ENCODE measurements at regions not wholly inside any gene's neighbourhood (a gene's known extent, or its start where the extent isn't known, plus 50 kb on each side); places are given as distances from the start of the nearest gene placed in this dataset.

GRCh38 chr15:92247649-92248242 is 145.9 kb upstream of the ST8SIA2 start:
- TF ChIP-seq, protein P1, sequence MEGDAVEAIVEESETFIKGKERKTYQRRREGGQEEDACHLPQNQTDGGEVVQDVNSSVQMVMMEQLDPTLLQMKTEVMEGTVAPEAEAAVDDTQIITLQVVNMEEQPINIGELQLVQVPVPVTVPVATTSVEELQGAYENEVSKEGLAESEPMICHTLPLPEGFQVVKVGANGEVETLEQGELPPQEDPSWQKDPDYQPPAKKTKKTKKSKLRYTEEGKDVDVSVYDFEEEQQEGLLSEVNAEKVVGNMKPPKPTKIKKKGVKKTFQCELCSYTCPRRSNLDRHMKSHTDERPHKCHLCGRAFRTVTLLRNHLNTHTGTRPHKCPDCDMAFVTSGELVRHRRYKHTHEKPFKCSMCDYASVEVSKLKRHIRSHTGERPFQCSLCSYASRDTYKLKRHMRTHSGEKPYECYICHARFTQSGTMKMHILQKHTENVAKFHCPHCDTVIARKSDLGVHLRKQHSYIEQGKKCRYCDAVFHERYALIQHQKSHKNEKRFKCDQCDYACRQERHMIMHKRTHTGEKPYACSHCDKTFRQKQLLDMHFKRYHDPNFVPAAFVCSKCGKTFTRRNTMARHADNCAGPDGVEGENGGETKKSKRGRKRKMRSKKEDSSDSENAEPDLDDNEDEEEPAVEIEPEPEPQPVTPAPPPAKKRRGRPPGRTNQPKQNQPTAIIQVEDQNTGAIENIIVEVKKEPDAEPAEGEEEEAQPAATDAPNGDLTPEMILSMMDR (conservative IDR thresholded peaks at IDR 0.05; ENCODE audit: low read depth, low read length): no peak
- Histone ChIP-seq H3K79me2 (ENCODE audit: insufficient read depth, low read depth) (no peaks in the 10 kb centered on the region), H3K36me3 (ENCODE audit: insufficient read depth) (no peaks in the 10 kb centered on the region), H3K27ac (no peak overlapping the region), H3K4me2 (no peak overlapping the region), H3K27me3 (ENCODE audit: insufficient read depth, low read depth) (no peaks in the 10 kb centered on the region), H3K9ac (no peak overlapping the region), H2AFZ (ENCODE audit: low read depth) (no peak overlapping the region), H3K4me3 (IDR thresholded peaks at IDR 0.05; ENCODE audit: insufficient read depth, low read depth, low read length) (no peak overlapping the region), H4K20me1 (ENCODE audit: insufficient read depth) (no peaks in the 10 kb centered on the region), H3K4me1 (ENCODE audit: low read depth, poor library complexity, severe bottlenecking) (no peaks in the 10 kb centered on the region)

DNA sequence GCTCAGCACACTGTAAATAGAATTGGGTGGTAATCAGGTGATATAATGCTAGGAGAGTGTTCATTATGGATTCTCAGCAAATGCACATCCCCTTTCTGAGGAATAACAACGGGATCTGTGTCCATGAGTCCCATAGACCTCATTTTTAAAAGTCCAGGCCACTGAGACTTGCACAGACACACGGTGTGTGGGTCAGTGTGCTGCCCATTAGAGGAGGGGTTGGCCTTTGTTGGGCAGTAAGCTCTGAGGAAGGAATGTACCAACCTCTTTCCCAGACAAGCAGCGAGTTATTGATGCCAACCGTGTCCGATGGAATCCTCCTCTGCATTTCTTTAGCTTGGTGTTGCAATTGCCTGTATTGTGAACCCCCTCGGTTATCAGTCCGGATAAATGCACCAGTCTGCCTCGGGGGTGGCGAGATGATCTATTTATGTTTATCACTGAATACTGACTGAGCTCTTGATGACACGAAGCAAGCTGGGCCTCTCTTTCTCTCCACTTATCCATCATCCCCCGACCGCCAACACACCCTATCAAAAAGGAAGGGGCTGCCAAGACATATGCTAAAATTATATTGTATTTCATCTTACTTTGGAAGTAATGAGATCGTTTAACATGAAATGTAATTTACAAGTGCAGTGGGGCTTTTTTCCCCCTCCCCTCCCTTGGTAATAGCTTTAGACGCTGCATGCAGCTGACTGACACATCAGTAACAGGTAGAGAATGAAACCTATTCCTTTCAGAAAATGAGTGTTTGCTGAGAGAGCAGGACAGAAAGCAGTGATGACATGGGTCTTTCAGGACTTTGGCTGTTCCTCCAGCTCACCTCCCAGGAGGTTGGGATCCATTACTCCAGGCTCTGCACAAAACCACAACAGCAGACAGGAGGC is 126.6 kb upstream of the ST8SIA2 start:
- Histone ChIP-seq H3K27ac (no peak overlapping the region), H2AFZ (ENCODE audit: low read depth) (no peak overlapping the region), H3K4me2 (no peak overlapping the region), H3K79me2 (ENCODE audit: insufficient read depth, low read depth) (no peaks in the 10 kb centered on the region), H3K4me3 (IDR thresholded peaks at IDR 0.05; ENCODE audit: insufficient read depth, low read depth, low read length) (no peak overlapping the region), H3K4me1 (ENCODE audit: low read depth, poor library complexity, severe bottlenecking) (no peaks in the 10 kb centered on the region), H4K20me1 (ENCODE audit: insufficient read depth) (no peaks in the 10 kb centered on the region), H3K36me3 (ENCODE audit: insufficient read depth) (no peaks in the 10 kb centered on the region), H3K9ac (no peak overlapping the region), H3K27me3 (ENCODE audit: insufficient read depth, low read depth) (no peaks in the 10 kb centered on the region)
- TF ChIP-seq, protein P1 (conservative IDR thresholded peaks at IDR 0.05; ENCODE audit: low read depth, low read length): no peak

DNA sequence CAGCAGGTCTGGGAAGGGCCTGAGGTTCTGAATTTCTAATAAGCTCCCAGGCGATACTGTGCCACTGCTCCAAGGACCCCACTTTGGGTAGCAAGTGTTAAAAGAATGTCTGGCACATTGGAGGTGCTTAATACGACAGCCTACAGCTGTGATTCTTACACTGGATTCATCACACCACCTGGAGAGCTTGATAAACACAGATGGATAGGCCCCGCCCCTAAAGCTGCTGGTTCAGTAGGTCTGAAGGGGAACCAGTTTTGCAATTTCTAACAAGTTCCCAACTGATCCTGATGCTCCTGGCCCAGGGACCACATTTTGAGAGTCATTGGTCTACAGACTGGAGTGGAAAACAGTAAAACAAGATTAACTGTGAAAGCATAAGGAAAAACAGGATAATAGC is 124.8 kb upstream of the ST8SIA2 start:
- no peak overlapping the region for H3K4me2 ChIP-seq
- no peaks in the 10 kb centered on the region for H3K27me3 ChIP-seq (ENCODE audit: insufficient read depth, low read depth)
- no peak overlapping the region for H2AFZ ChIP-seq (ENCODE audit: low read depth)
- TF ChIP-seq, protein P1 (conservative IDR thresholded peaks at IDR 0.05; ENCODE audit: low read depth, low read length): no peak
- no peaks in the 10 kb centered on the region for H3K4me1 ChIP-seq (ENCODE audit: low read depth, poor library complexity, severe bottlenecking)
- H3K79me2 ChIP-seq (ENCODE audit: insufficient read depth, low read depth): no peaks in the 10 kb centered on the region
- H3K36me3 ChIP-seq (ENCODE audit: insufficient read depth): no peaks in the 10 kb centered on the region
- H3K4me3 ChIP-seq (IDR thresholded peaks at IDR 0.05; ENCODE audit: insufficient read depth, low read depth, low read length): no peak overlapping the region
- no peak overlapping the region for H3K9ac ChIP-seq
- no peaks in the 10 kb centered on the region for H4K20me1 ChIP-seq (ENCODE audit: insufficient read depth)
- no peak overlapping the region for H3K27ac ChIP-seq

DNA sequence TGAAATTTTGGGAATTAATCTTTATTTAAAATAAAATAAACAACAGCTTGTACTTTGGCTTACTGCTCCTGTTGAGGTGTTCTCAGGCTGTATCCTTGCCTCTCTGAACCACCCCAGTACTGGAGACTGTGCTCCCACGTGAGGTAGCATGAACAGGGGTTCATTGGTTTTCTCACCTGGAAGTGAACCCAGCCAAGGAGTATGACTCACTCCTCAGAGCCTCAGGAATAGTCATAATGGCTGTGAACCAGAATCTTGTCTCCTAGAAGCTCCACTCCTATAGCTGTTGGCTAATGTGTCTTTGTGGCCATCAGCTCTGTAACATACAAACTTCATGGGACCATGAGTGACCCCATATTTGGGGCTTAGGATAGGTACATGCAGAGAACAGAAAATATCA is 122.5 kb upstream of the ST8SIA2 start:
- Histone ChIP-seq H3K9ac (no peak overlapping the region), H3K79me2 (ENCODE audit: insufficient read depth, low read depth) (no peaks in the 10 kb centered on the region), H3K4me1 (ENCODE audit: low read depth, poor library complexity, severe bottlenecking) (no peaks in the 10 kb centered on the region), H3K4me3 (IDR thresholded peaks at IDR 0.05; ENCODE audit: insufficient read depth, low read depth, low read length) (no peak overlapping the region), H4K20me1 (ENCODE audit: insufficient read depth) (no peaks in the 10 kb centered on the region), H3K4me2 (no peak overlapping the region), H2AFZ (ENCODE audit: low read depth) (no peak overlapping the region), H3K36me3 (ENCODE audit: insufficient read depth) (no peaks in the 10 kb centered on the region), H3K27me3 (ENCODE audit: insufficient read depth, low read depth) (no peaks in the 10 kb centered on the region), H3K27ac (no peak overlapping the region)
- TF ChIP-seq, protein P1 (conservative IDR thresholded peaks at IDR 0.05; ENCODE audit: low read depth, low read length): no peak
